Psoas muscle (tissue), 7 donors: ENCODE measurements at regions not wholly inside any gene's neighbourhood (a gene's known extent, or its start where the extent isn't known, plus 50 kb on each side); places are given as distances from the start of the nearest gene placed in this dataset.

Experiments
- ATAC-seq, 4 donors: fragments of 200-7000 bp; cut with Tn5 transposase; one replicate each; pipeline ENCODE4 v1.9.1; 2020; ENCODE audit warnings: moderate library complexity in 3 of 4, mild to moderate bottlenecking in 2 of 4
- DNase-seq, 2 donors: peaks; one replicate each; pipeline ENCODE4 v3.0.0-alpha.2; 2020
- H3K27ac ChIP-seq: fragments of 200-600 bp; one replicate; pipeline ENCODE4 v1.8.0; 2022
- H3K27me3 ChIP-seq, 3 donors: fragments of 200-600 bp in 1 of 3; one replicate each; pipeline versions ENCODE4 v1.6.1 to v1.8.0; 2013 to 2022; ENCODE audit warnings: low read length in 2 of 3, mild to moderate bottlenecking in 2 of 3, moderate library complexity in 1 of 3; ENCODE audit not compliant: insufficient read depth in 3 of 3
- H3K36me3 ChIP-seq, 2 donors: fragments of 200-600 bp in 1 of 2; one replicate each; pipeline versions ENCODE4 v1.6.1 to v1.8.0; 2013 to 2022; ENCODE audit warnings: low read depth in 1 of 2, mild to moderate bottlenecking in 1 of 2, moderate library complexity in 1 of 2; ENCODE audit not compliant: insufficient read depth in 1 of 2
- H3K4me1 ChIP-seq: fragments of 200-600 bp; one replicate; pipeline ENCODE4 v1.8.0; 2022
- H3K4me3 ChIP-seq: fragments of 200-600 bp; one replicate; pipeline ENCODE4 v1.8.0; 2022; ENCODE audit warnings: mild to moderate bottlenecking
- H3K9me3 ChIP-seq: fragments of 200-600 bp; one replicate; pipeline ENCODE4 v1.8.0; 2022
- WGBS, 3 donors: extraction: QIAGEN DNeasy Blood & Tissue Kit; methylation state at CpG; one replicate each; pipeline versions ENCODE4 v1.1.6 to v1.1.7; 2013; 5-methylcytosine and 5-hydroxymethylcytosine counted together
- intact Hi-C, 2 donors: fragments of 100-400 bp; cut with DNase I; formaldehyde crosslinking; loops; one replicate each; pipeline versions ENCODE4 v1.11.0 to v1.14.2; 2022
- TF ChIP-seq, protein P1 (sequence below): fragments of 200-600 bp; IDR thresholded peaks from one replicate; pipeline ENCODE4 v1.8.0; 2022; ENCODE audit warnings: antibody characterized with exemption
- donor health status: healthy with polysubstance abuse.
- donor health status: DM: no; HTN: no; CAD: no; lungs with moderate emphysema.
- donor health status: Bipolar disorder and iron deficiency.
- donor health status: healthy.
- donor health status: DM: yes; HTN: yes; CAD: no.
- donor health status: DM: no; HTN: no; CAD: no.
- donor health status: DM: yes; HTN: yes; CAD: no.

GRCh38 chr3:82342521-82342920 is 581.1 kb upstream of the GBE1 start:
- Histone ChIP-seq H3K4me3 (no peak overlapping the region), H3K9me3 (no peaks in the 10 kb centered on the region), H3K27ac (no peak overlapping the region), H3K27me3 (no peaks in the 10 kb centered on the region), H3K36me3 (no peaks in the 10 kb centered on the region), H3K4me1 (no peaks in the 10 kb centered on the region)
- intact Hi-C loops, result no loop called here
- no peak for ATAC-seq
- TF ChIP-seq, protein P1, sequence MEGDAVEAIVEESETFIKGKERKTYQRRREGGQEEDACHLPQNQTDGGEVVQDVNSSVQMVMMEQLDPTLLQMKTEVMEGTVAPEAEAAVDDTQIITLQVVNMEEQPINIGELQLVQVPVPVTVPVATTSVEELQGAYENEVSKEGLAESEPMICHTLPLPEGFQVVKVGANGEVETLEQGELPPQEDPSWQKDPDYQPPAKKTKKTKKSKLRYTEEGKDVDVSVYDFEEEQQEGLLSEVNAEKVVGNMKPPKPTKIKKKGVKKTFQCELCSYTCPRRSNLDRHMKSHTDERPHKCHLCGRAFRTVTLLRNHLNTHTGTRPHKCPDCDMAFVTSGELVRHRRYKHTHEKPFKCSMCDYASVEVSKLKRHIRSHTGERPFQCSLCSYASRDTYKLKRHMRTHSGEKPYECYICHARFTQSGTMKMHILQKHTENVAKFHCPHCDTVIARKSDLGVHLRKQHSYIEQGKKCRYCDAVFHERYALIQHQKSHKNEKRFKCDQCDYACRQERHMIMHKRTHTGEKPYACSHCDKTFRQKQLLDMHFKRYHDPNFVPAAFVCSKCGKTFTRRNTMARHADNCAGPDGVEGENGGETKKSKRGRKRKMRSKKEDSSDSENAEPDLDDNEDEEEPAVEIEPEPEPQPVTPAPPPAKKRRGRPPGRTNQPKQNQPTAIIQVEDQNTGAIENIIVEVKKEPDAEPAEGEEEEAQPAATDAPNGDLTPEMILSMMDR, result no peak
- DNase-seq, result no peak
- 79 to 84% (median 83%) methylated on average over 3 of the region's 3 CpGs for WGBS, 3 donors

GRCh38 chr3:82329300-82329699 is 567.9 kb upstream of the GBE1 start:
- TF ChIP-seq, protein P1, result peak; percentile 37
- no peaks in the 10 kb centered on the region for H3K4me1 ChIP-seq
- 70 to 96% (median 74%) methylated on average over 2 of the region's 2 CpGs for WGBS, 3 donors
- no peaks in the 10 kb centered on the region for H3K27me3 ChIP-seq
- ATAC-seq (no peak), DNase-seq (no peak)
- H3K9me3 ChIP-seq, result no peaks in the 10 kb centered on the region
- no peak overlapping the region for H3K27ac ChIP-seq
- no peaks in the 10 kb centered on the region for H3K36me3 ChIP-seq
- no peak overlapping the region for H3K4me3 ChIP-seq
- intact Hi-C loops, result no loop called here

- H3K9me3 ChIP-seq, result no peaks in the 10 kb centered on the region
- TF ChIP-seq, protein P1, result no peak
- WGBS, 3 donors, result 96 to 98% (median 96%) methylated on average over 1 of the region's 1 CpG
- no peaks in the 10 kb centered on the region for H3K4me1 ChIP-seq
- no peaks in the 10 kb centered on the region for H3K36me3 ChIP-seq
- ATAC-seq (no peak), DNase-seq (no peak)
- no peaks in the 10 kb centered on the region for H3K27me3 ChIP-seq
- intact Hi-C loops, result no loop called here
- no peak overlapping the region for H3K27ac ChIP-seq
- H3K4me3 ChIP-seq, result no peak overlapping the region
These were observed 550.5 kb upstream of the GBE1 start for GRCh38 chr3:82311901-82312300.

DNA sequence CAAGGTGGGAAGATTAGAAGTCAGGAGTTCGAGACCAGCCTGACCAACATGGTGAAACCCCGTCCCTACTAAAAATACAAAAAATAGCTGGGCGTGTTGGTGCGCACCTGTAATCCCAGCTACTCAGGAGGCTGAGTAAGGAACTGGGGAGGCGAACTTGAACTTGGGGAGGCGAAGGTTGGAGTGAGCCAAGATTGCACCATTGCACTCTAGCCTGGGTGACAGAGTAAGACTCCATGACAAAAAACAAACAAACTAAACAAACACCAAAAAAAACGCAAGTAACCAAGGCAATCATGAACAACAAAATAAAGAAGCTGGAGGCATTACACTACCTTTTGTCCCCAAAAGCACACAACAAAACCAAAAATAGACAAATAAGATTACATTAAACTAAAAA is 547.3 kb upstream of the GBE1 start:
- no peak overlapping the region for H3K27ac ChIP-seq
- no peak for ATAC-seq
- DNase-seq, result no peak
- no peaks in the 10 kb centered on the region for H3K27me3 ChIP-seq
- H3K9me3 ChIP-seq, result no peaks in the 10 kb centered on the region
- intact Hi-C loops, result no loop called here
- no peaks in the 10 kb centered on the region for H3K36me3 ChIP-seq
- H3K4me1 ChIP-seq, result no peaks in the 10 kb centered on the region
- H3K4me3 ChIP-seq, result no peak overlapping the region
- 92 to 93% (median 92%) methylated on average over 7 of the region's 7 CpGs for WGBS, 3 donors
- TF ChIP-seq, protein P1, result no peak

- TF ChIP-seq, protein P1, result no peak
- Histone ChIP-seq H3K27ac (no peak overlapping the region), H3K4me1 (no peaks in the 10 kb centered on the region), H3K9me3 (no peaks in the 10 kb centered on the region), H3K4me3 (no peak overlapping the region), H3K27me3 (no peaks in the 10 kb centered on the region), H3K36me3 (no peaks in the 10 kb centered on the region)
- no peak for DNase-seq
- WGBS, 3 donors, result 84 to 92% (median 85%) methylated on average over 1 of the region's 1 CpG
- peak in 1 of 4 donors; percentile 13 for ATAC-seq
- intact Hi-C loops, result no loop called here
These were observed 544.7 kb upstream of the GBE1 start for GRCh38 chr3:82306189-82306588.
